Cardiac fibroblast (primary cell): ENCODE measurements at regions not wholly inside any gene's neighbourhood (a gene's known extent, or its start where the extent isn't known, plus 50 kb on each side); places are given as distances from the start of the nearest gene placed in this dataset.

ENCODE experiments used
- DNase-seq, 2 donors: peaks; one replicate each; pipeline versions ENCODE4 v3.0.0 to v3.0.0-alpha.2; 2010; ENCODE audit warnings: low read depth in 2 of 2
- H3K4me3 ChIP-seq, 2 donors: replicated peaks in 1 of 2; 1 replicate in 1 of 2; 2 replicates in 1 of 2; pipeline ENCODE4 v1.5.1; 2011; ENCODE audit warnings: low read depth in 2 of 2, low read length in 2 of 2, mild to moderate bottlenecking in 2 of 2, moderate library complexity in 1 of 2
- CTCF ChIP-seq: IDR thresholded peaks from one replicate; pipeline ENCODE4 v1.5.1; 2011; ENCODE audit warnings: low read depth, mild to moderate bottlenecking, low read length, inconsistent platforms

- TF ChIP-seq CTCF = no peak
- peak; percentile 24 to 29 for DNase-seq
- H3K4me3 ChIP-seq = no peak overlapping the region
These were observed 101.2 kb downstream of the MSX2 start for GRCh38 chr5:174825587-174825986.

DNA sequence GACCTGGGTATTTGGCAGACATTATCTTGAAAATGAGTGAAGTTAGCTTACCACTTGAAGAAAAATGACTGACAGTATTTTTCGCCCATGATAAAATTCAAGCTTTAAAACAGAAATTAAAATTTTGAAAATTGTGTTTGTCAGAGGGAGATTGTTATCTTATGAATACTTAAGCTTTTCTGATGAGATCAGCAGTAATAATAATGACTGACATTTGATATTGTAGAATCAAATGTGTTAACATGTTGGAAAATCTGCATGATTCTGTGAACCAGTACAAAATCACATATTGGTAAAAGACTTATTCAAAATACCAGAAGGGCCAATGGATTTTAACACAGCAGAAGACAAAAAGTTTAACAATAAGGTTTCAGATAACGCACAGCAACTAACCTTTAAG, 94.0 kb downstream of the MSX2 start:
- DNase-seq = no peak
- H3K4me3 ChIP-seq = no peak overlapping the region
- no peak for TF ChIP-seq CTCF

GRCh38 chr5:174817610-174818009, 93.2 kb downstream of the MSX2 start:
- H3K4me3 ChIP-seq = no peak overlapping the region
- no peak for DNase-seq
- TF ChIP-seq CTCF = no peak

DNA sequence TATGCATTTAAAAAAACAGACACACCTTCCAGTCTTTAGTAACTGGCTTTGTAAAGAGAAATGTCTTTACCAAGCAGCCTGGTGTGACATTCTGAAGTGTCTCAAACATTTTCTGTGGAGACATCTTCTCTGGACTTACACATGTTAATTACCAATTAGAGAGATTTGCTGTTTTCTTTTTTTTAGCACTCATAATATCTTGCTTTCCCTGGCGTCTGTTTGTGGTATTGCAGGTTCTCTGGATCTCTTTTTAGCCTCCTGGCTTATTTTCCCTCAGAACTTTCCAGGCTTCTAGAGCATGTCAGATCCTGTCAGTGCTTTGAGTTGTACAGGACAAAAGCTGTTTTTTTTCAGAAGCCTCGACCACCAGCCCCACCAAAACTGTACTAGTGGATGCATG, 92.5 kb downstream of the MSX2 start:
- no peak for DNase-seq
- no peak overlapping the region for H3K4me3 ChIP-seq
- peak; percentile 29 for TF ChIP-seq CTCF

DNA sequence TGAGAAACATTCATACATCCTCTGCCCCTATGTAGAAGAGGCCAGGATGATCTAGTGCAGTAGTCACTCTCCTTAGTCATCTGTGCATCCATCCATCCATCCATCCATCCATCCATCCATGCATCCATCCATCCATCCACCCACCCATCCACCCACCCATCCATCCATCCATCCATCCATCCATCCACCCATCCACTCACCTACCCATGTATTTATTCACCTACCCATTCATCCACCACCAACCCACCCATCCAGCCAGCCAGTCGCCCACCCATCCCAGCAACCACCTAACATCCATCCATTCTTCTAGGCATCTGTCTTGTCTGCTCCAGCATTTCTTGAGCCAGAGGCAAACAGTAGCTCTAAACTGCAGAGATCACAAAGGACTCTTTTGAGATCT, 87.1 kb downstream of the MSX2 start:
- DNase-seq = no peak
- H3K4me3 ChIP-seq = no peak overlapping the region
- no peak for TF ChIP-seq CTCF

- H3K4me3 ChIP-seq = no peak overlapping the region
- DNase-seq = no peak
- TF ChIP-seq CTCF = no peak
These were observed 86.4 kb downstream of the MSX2 start for GRCh38 chr5:174810796-174811195.

DNA sequence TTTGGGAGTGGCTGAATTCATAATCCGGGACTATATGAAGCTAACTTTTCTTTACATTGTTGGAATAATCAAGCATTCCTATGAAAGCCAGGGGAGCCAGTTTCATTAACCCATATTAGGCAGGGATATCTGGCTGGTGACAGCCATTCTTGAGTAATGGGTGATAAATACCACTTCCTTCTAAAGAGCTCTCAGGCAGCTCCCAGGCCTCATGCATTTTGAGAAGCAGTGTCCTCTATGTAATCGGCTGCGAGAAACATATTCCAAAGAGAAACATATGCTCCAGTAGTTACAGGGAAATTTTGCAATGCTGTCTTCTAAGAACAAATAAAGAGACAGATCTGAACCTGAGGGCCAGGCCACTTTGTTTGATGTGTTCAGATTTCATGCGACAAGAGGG, 83.1 kb downstream of the MSX2 start:
- no peak overlapping the region for H3K4me3 ChIP-seq
- no peak for DNase-seq
- no peak for TF ChIP-seq CTCF
